K562 (cell line): ENCODE measurements at regions not wholly inside any gene's neighbourhood (a gene's known extent, or its start where the extent isn't known, plus 50 kb on each side); places are given as distances from the start of the nearest gene placed in this dataset.

Source experiments
- SUPT5H ChIP-seq: fragments of 450-650 bp; IDR thresholded peaks from 2 replicates; pipeline ENCODE4 v1.6.1; 2016
- ZFP30 ChIP-seq: fragments of 250-450 bp; sonication (Bioruptor Pico); IDR thresholded peaks from 2 replicates; pipeline ENCODE4 v1.8.0; 2022; ENCODE audit warnings: moderate library complexity, mild to moderate bottlenecking, inconsistent platforms, borderline replicate concordance
- ZNF699 ChIP-seq: fragments of 250-450 bp; sonication (Bioruptor Pico); IDR thresholded peaks from 2 replicates; pipeline ENCODE4 v1.8.0; 2021; ENCODE audit warnings: mild to moderate bottlenecking, moderate library complexity; ENCODE audit not compliant: insufficient replicate concordance
- TF ChIP-seq, protein P1 (sequence below), 2 experiments: fragments of 450-650 bp; IDR thresholded peaks; 2 replicates each; pipeline ENCODE4 v1.6.1; 2016; ENCODE audit warnings: mild to moderate bottlenecking in 2 of 2, borderline replicate concordance in 1 of 2, low read depth in 1 of 2, moderate library complexity in 1 of 2

- TF ChIP-seq ZFP30 (CRISPR knock-in tag): no peak
- TF ChIP-seq, protein P1, sequence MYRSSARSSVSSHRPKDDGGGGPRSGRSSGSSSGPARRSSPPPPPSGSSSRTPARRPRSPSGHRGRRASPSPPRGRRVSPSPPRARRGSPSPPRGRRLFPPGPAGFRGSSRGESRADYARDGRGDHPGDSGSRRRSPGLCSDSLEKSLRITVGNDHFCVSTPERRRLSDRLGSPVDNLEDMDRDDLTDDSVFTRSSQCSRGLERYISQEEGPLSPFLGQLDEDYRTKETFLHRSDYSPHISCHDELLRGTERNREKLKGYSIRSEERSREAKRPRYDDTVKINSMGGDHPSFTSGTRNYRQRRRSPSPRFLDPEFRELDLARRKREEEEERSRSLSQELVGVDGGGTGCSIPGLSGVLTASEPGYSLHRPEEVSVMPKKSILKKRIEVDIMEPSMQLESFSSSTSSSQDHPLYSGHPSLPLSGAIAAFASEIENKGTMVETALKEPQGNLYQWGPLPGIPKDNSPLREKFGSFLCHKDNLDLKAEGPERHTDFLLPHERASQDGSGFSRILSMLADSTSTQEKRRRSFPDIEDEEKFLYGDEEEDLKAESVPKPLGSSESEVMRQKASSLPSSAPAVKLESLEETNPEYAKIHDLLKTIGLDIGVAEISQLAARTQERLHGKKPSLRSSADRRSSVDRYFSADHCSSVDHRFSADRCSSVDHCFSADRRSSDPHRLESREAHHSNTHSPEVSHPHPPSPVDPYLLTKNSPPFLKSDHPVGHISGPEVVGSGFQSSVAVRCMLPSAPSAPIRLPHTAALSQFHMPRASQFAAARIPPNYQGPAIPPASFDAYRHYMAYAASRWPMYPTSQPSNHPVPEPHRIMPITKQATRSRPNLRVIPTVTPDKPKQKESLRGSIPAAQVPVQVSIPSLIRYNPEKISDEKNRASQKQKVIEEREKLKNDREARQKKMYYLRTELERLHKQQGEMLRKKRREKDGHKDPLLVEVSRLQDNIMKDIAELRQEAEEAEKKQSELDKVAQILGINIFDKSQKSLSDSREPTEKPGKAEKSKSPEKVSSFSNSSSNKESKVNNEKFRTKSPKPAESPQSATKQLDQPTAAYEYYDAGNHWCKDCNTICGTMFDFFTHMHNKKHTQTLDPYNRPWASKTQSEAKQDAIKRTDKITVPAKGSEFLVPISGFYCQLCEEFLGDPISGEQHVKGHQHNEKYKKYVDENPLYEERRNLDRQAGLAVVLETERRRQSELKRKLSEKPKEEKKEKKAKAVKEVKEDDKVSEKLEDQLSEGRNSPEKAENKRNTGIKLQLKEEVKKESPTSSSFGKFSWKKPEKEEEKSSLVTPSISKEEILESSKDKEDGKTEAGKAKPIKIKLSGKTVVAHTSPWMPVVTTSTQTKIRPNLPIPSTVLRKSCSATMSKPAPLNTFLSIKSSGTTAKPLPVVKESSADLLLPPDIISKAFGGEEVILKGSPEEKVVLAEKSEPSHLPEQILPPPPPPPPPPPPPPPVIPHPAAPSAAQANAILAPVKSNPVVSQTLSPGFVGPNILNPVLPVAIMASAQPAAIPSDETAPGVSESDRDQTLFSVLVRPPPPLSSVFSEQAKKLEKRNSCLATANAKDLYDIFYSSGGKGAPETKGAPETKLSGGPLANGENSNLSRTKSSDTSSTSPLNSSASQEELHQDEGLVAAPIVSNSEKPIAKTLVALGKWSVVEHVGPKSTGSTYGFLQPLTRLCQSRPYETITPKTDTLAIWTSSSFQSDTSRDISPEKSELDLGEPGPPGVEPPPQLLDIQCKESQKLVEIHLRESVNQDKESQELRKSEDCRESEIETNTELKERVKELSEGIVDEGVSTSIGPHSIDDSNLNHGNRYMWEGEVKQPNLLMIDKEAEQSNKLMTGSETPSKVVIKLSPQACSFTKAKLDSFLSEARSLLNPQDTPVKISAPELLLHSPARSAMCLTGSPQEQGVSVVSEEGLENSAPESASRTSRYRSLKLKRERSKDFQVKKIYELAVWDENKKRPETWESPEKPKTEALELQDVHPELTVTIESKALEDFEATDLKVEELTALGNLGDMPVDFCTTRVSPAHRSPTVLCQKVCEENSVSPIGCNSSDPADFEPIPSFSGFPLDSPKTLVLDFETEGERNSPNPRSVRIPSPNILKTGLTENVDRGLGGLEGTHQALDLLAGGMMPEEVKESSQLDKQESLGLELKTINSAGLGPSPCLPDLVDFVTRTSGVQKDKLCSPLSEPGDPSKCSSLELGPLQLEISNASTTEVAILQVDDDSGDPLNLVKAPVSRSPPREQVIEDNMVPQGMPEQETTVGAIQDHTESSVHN (IDR thresholded peaks at IDR 0.05; ENCODE audit: borderline replicate concordance in 1 of 2, low read depth in 1 of 2): no peak
- no peak for TF ChIP-seq SUPT5H
- TF ChIP-seq ZNF699 (CRISPR knock-in tag): no peak
Observed at GRCh38 chr3:154783521-154783931, 296.6 kb upstream of the MME start (continued).
